ENCODE measurements at regions not wholly inside any gene's neighbourhood (a gene's known extent, or its start where the extent isn't known, plus 50 kb on each side); places are given as distances from the start of the nearest gene placed in this dataset.

GRCh38 chr9:83183621-83184020 is 120.7 kb upstream of the RASEF start:
- 3% methylated on average over 3 of the region's 3 CpGs for WGBS (ENCODE audit: insufficient coverage, low coverage, missing lambda C conversion rate)
- no TSS peak for BruUV-seq (replicated peaks)
- Histone ChIP-seq H3K79me2 (ENCODE audit: control insufficient read depth, insufficient read depth, low read length) (no peaks in the 10 kb centered on the region), H2AFZ (ENCODE audit: low read depth, low read length) (no peak overlapping the region), H3K9me1 (ENCODE audit: control insufficient read depth, insufficient read depth, low read length) (no peaks in the 10 kb centered on the region), H3K27ac (ENCODE audit: extremely low read depth, low read depth, low read length) (no peak overlapping the region), H4K20me1 (replicated peaks; ENCODE audit: control insufficient read depth, insufficient read depth, low read length) (no peaks in the 10 kb centered on the region), H3K9me3 (replicated peaks; ENCODE audit: control insufficient read depth, insufficient read depth, low read depth, low read length) (no peaks in the 10 kb centered on the region), H3K27me3 (ENCODE audit: control insufficient read depth in 2 of 2, insufficient read depth in 2 of 2, low read length in 2 of 2) (no peaks in the 10 kb centered on the region), H3K4me3 (no peak overlapping the region), H3K36me3 (ENCODE audit: control insufficient read depth, insufficient read depth, low read length) (no peaks in the 10 kb centered on the region), H3K9ac (ENCODE audit: insufficient read depth in 1 of 2, low read depth in 2 of 2, low read length in 2 of 2) (no peak overlapping the region), H3K4me2 (ENCODE audit: insufficient read depth, low read length) (no peak overlapping the region), H3K4me1 (replicated peaks in 1 of 2; ENCODE audit: control insufficient read depth in 2 of 2, insufficient read depth in 2 of 2, low read length in 2 of 2) (no peaks in the 10 kb centered on the region)
- ATAC-seq, result no peak
- intact Hi-C loops (cut with micrococcal nuclease), result no loop called here
- ChIA-PET POLR2A (no interaction called here), CTCF (ENCODE audit: low intra/inter-chr PET ratio) (no interaction called here)
- no peak for FAIRE-seq
- TF ChIP-seq LEF1 (IDR thresholded peaks at IDR 0.05) (no peak), FOS (IDR thresholded peaks at IDR 0.05; ENCODE audit: extremely low read depth, insufficient read length) (no peak), MLX (CRISPR knock-in tag; conservative IDR thresholded peaks at IDR 0.05) (no peak), ZNF24 (IDR thresholded peaks at IDR 0.05) (no peak), ELF1 (tag; IDR thresholded peaks at IDR 0.05) (no peak), SMAD4 (CRISPR knock-in tag; conservative IDR thresholded peaks at IDR 0.05) (no peak), CBX5 (IDR thresholded peaks at IDR 0.05; ENCODE audit: borderline replicate concordance, low read depth) (no peak), NR2C2 (CRISPR knock-in tag; IDR thresholded peaks at IDR 0.05) (no peak), NR2C2 (tag; IDR thresholded peaks at IDR 0.05) (no peak), SMAD3 (CRISPR knock-in tag; conservative IDR thresholded peaks at IDR 0.05) (no peak)
- no peak for DNase-seq (ENCODE audit: extremely low read depth in 1 of 4, low spot score in 3 of 4)
- in situ Hi-C loops (cut with MboI), result no loop called here

All from K562 (cell line).